Caco-2 (cell line): ENCODE measurements at regions not wholly inside any gene's neighbourhood (a gene's known extent, or its start where the extent isn't known, plus 50 kb on each side); places are given as distances from the start of the nearest gene placed in this dataset.

Source experiments
- BruUV-seq: library from RNA; stranded (reverse); fragments of 400-500 nt; replicated peaks from 2 replicates; lab custom pipeline; 2021; lab: Mats Ljungman, UMichigan
- CTCF ChIA-PET: fragments of 300-600 bp; sonication (Branson Sonifier 250); formaldehyde crosslinking; loops from one replicate; lab custom pipeline; 2022; ENCODE audit warnings: antibody characterized with exemption; lab: Charles Lee
- POLR2A ChIA-PET: fragments of 300-600 bp; sonication (Branson Sonifier 250); formaldehyde crosslinking; loops from one replicate; lab custom pipeline; 2022; ENCODE audit warnings: antibody characterized with exemption; lab: Charles Lee
- DNase-seq, 2 experiments: peaks; one replicate each; pipeline versions ENCODE4 v3.0.0 to v3.0.0-alpha.2; 2020 to 2022
- H3K27me3 ChIP-seq: replicated peaks from 2 replicates; pipeline ENCODE4 v1.6.0; 2011; ENCODE audit warnings: low read length; ENCODE audit not compliant: control insufficient read depth, insufficient read depth
- H3K36me3 ChIP-seq: 2 replicates; pipeline ENCODE4 v1.5.1; 2011; ENCODE audit warnings: low read length; ENCODE audit not compliant: control insufficient read depth, insufficient read depth
- H3K4me1 ChIP-seq: fragments of 250-450 bp; sonication (Bioruptor Pico); 2 replicates; pipeline ENCODE4 v1.5.1; 2020; ENCODE audit warnings: mild to moderate bottlenecking
- H3K4me3 ChIP-seq: 2 replicates; pipeline ENCODE4 v1.5.1; 2011; ENCODE audit warnings: low read depth, mild to moderate bottlenecking, control low read depth, low read length
- H3K9me3 ChIP-seq: fragments of 250-450 bp; sonication (Bioruptor Pico); 2 replicates; pipeline ENCODE4 v1.5.1; 2020; ENCODE audit warnings: mild to moderate bottlenecking, moderate library complexity
- H3K27ac Mint-ChIP-seq: one replicate; pipeline ENCODE4 v1.8.0; 2022; ENCODE audit warnings: mixed read lengths; ENCODE audit not compliant: unreplicated experiment
- H3K27me3 Mint-ChIP-seq: one replicate; pipeline ENCODE4 v1.8.0; 2022; ENCODE audit warnings: mixed read lengths; ENCODE audit not compliant: insufficient read depth, unreplicated experiment
- H3K36me3 Mint-ChIP-seq: one replicate; pipeline ENCODE4 v1.8.0; 2022; ENCODE audit warnings: mild to moderate bottlenecking, mixed read lengths; ENCODE audit not compliant: insufficient read depth, unreplicated experiment
- H3K4me1 Mint-ChIP-seq: one replicate; pipeline ENCODE4 v1.8.0; 2022; ENCODE audit warnings: low read depth, mixed read lengths; ENCODE audit not compliant: unreplicated experiment
- H3K4me3 Mint-ChIP-seq: one replicate; pipeline ENCODE4 v1.8.0; 2022; ENCODE audit warnings: mild to moderate bottlenecking, moderate library complexity, mixed read lengths; ENCODE audit not compliant: unreplicated experiment
- H3K9me3 Mint-ChIP-seq: one replicate; pipeline ENCODE4 v1.8.0; 2022; ENCODE audit warnings: mixed read lengths; ENCODE audit not compliant: unreplicated experiment
- CTCF ChIP-seq, 2 experiments: fragments of 200-600 bp in 1 of 2; IDR thresholded peaks; 1 replicate in 1 of 2; 2 replicates in 1 of 2; pipeline versions ENCODE4 v1.5.1 to v1.8.0; 2011 to 2022; ENCODE audit warnings: antibody characterized with exemption in 1 of 2, control low read depth in 1 of 2, inconsistent platforms in 1 of 2, low read depth in 1 of 2, low read length in 1 of 2, mild to moderate bottlenecking in 1 of 2, moderate library complexity in 1 of 2; ENCODE audit not compliant: insufficient read depth in 1 of 2, severe bottlenecking in 1 of 2, unreplicated experiment in 1 of 2
- intact Hi-C: fragments of 100-400 bp; cut with micrococcal nuclease; formaldehyde crosslinking; loops from one replicate; pipeline ENCODE4 v1.10.0; 2022; ENCODE audit not compliant: unreplicated experiment

DNA sequence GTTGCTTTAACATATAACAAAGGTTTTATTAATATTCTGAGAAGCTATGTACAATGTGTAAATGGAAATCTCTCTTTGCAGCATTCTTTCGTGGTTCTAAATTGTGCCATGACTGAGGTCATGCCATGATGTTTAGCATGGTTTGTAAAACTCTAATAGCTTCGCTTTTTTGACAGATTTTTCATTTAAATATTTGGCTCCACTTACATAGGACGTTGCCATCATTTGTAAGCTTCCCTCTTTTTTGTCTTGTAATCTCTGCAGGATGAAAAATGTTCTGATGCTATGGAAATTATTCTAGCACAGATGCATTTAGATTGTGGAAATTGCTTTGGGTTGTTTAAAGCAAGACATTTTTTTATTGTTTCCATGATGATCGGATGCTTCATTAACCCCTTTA lies 1054.8 kb downstream of the MAT2B start:
- ChIA-PET CTCF (no interaction called here), POLR2A (no interaction called here)
- BruUV-seq: no TSS peak
- Histone ChIP-seq H3K36me3 (no peaks in the 10 kb centered on the region), H3K9me3 (no peaks in the 10 kb centered on the region), H3K4me1 (no peaks in the 10 kb centered on the region), H3K4me3 (no peak overlapping the region), H3K27me3 (no peaks in the 10 kb centered on the region)
- intact Hi-C loops: no loop called here
- no peak for TF ChIP-seq CTCF (IDR thresholded peaks at IDR 0.05; ENCODE audit: insufficient read depth in 1 of 2, low read depth in 1 of 2, low read length in 1 of 2, severe bottlenecking in 1 of 2, unreplicated experiment in 1 of 2)
- Mint-ChIP-seq H3K9me3 (no peaks in the 10 kb centered on the region), H3K4me3 (no peak overlapping the region), H3K36me3 (no peaks in the 10 kb centered on the region), H3K27me3 (no peaks in the 10 kb centered on the region), H3K27ac (no peak overlapping the region), H3K4me1 (no peaks in the 10 kb centered on the region)
- DNase-seq: no peak

DNA sequence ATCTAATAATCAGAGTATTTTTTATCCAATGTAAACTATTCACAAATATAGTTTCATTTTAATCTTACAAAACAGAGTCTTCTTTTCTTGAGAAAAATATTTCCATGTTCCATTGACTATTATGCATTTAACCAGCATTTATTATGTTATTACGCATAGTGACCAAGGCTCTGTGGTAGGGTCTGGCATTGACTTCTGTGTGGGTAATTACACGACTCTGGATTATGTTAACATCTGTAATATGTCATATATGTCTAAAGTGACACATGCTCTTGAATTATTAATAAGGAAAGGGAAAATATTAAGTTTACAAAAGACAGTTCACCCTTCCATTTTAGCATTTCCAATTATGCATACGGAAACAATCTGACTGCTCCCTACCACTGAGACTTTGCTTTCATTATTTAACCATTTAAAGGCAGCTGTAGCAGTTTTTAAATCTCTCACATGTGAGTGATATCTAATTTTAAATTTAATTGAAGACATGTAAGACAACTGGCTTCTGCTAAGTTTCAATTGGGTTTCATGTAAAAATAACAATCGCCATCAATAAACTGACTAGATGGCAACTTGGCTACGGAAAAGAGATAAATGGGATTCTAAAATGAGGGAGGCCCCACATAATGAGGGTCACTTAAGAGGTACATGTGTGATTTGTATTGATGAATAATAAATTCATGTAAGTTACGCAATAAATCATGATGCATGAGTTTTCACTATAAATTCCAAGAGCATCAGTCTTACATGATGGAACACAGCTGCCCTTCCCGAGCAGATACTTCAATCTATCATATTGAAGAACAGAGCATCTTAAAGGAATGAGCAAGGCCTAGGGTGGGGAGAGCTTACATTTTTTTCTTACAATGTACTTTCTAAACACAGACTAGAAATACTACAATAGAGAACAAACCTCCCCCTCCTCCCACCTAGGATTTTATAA lies 1056.8 kb downstream of the MAT2B start:
- no TSS peak for BruUV-seq
- TF ChIP-seq CTCF (IDR thresholded peaks at IDR 0.05; ENCODE audit: insufficient read depth in 1 of 2, low read depth in 1 of 2, low read length in 1 of 2, severe bottlenecking in 1 of 2, unreplicated experiment in 1 of 2): no peak
- no peak overlapping the region for H3K4me3 Mint-ChIP-seq
- no peaks in the 10 kb centered on the region for H3K9me3 ChIP-seq
- DNase-seq: no peak
- H3K4me3 ChIP-seq: no peak overlapping the region
- H3K4me1 ChIP-seq: no peaks in the 10 kb centered on the region
- ChIA-PET POLR2A (no interaction called here), CTCF (no interaction called here)
- no peaks in the 10 kb centered on the region for H3K4me1 Mint-ChIP-seq
- no peaks in the 10 kb centered on the region for H3K36me3 ChIP-seq
- H3K27me3 ChIP-seq: no peaks in the 10 kb centered on the region
- H3K9me3 Mint-ChIP-seq: no peaks in the 10 kb centered on the region
- H3K27me3 Mint-ChIP-seq: no peaks in the 10 kb centered on the region
- H3K36me3 Mint-ChIP-seq: no peaks in the 10 kb centered on the region
- intact Hi-C loops: no loop called here
- no peak overlapping the region for H3K27ac Mint-ChIP-seq

DNA sequence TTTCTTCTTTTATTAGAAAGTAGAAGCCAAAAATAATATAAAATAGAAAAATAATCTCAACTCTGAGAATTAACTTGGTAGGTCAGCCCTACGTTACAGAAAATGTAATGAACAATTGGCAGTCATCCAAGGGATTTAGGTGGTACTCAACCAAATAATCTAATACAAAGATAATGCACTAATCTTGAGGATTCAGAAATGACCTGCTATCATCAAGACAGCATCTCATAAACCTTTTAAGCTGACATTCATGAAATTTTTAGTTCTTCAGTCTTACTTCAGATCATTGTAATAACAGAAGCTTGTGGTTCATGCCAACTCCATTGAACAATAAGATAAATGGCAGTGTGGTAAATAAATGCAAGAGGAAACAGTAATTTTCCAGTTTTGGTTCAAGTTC lies 1058.0 kb downstream of the MAT2B start:
- Mint-ChIP-seq H3K27ac (no peak overlapping the region), H3K36me3 (no peaks in the 10 kb centered on the region), H3K4me1 (no peaks in the 10 kb centered on the region), H3K9me3 (no peaks in the 10 kb centered on the region), H3K27me3 (no peaks in the 10 kb centered on the region), H3K4me3 (no peak overlapping the region)
- Histone ChIP-seq H3K4me1 (no peaks in the 10 kb centered on the region), H3K36me3 (no peaks in the 10 kb centered on the region), H3K9me3 (no peaks in the 10 kb centered on the region), H3K27me3 (no peaks in the 10 kb centered on the region), H3K4me3 (no peak overlapping the region)
- BruUV-seq: no TSS peak
- intact Hi-C loops: no loop called here
- TF ChIP-seq CTCF (IDR thresholded peaks at IDR 0.05; ENCODE audit: insufficient read depth in 1 of 2, low read depth in 1 of 2, low read length in 1 of 2, severe bottlenecking in 1 of 2, unreplicated experiment in 1 of 2): no peak
- POLR2A ChIA-PET: no interaction called here
- no peak for DNase-seq
- CTCF ChIA-PET: no interaction called here
